22Rv1 (cell line): ENCODE measurements at regions not wholly inside any gene's neighbourhood (a gene's known extent, or its start where the extent isn't known, plus 50 kb on each side); places are given as distances from the start of the nearest gene placed in this dataset.

Experiments
- CTCF ChIP-seq: fragments of 450-650 bp; IDR thresholded peaks from 2 replicates; pipeline ENCODE4 v1.5.1; 2017; ENCODE audit warnings: mild to moderate bottlenecking
- ZFX ChIP-seq: fragments of 450-650 bp; IDR thresholded peaks from 2 replicates; pipeline ENCODE4 v1.6.1; 2017; ENCODE audit warnings: antibody characterized with exemption, borderline replicate concordance

GRCh38 chr15:100824211-100824610 lies 55.4 kb upstream of the ALDH1A3 start:
- no peak for TF ChIP-seq CTCF
- no peak for TF ChIP-seq ZFX
